Psoas muscle (tissue), 7 donors: ENCODE measurements at regions not wholly inside any gene's neighbourhood (a gene's known extent, or its start where the extent isn't known, plus 50 kb on each side); places are given as distances from the start of the nearest gene placed in this dataset.

ENCODE experiments used
- ATAC-seq, 4 donors: fragments of 200-7000 bp; cut with Tn5 transposase; one replicate each; pipeline ENCODE4 v1.9.1; 2020; ENCODE audit warnings: moderate library complexity in 3 of 4, mild to moderate bottlenecking in 2 of 4
- DNase-seq, 2 donors: peaks; one replicate each; pipeline ENCODE4 v3.0.0-alpha.2; 2020
- H3K27ac ChIP-seq: fragments of 200-600 bp; one replicate; pipeline ENCODE4 v1.8.0; 2022
- H3K27me3 ChIP-seq, 3 donors: fragments of 200-600 bp in 1 of 3; one replicate each; pipeline versions ENCODE4 v1.6.1 to v1.8.0; 2013 to 2022; ENCODE audit warnings: low read length in 2 of 3, mild to moderate bottlenecking in 2 of 3, moderate library complexity in 1 of 3; ENCODE audit not compliant: insufficient read depth in 3 of 3
- H3K36me3 ChIP-seq, 2 donors: fragments of 200-600 bp in 1 of 2; one replicate each; pipeline versions ENCODE4 v1.6.1 to v1.8.0; 2013 to 2022; ENCODE audit warnings: low read depth in 1 of 2, mild to moderate bottlenecking in 1 of 2, moderate library complexity in 1 of 2; ENCODE audit not compliant: insufficient read depth in 1 of 2
- H3K4me1 ChIP-seq: fragments of 200-600 bp; one replicate; pipeline ENCODE4 v1.8.0; 2022
- H3K4me3 ChIP-seq: fragments of 200-600 bp; one replicate; pipeline ENCODE4 v1.8.0; 2022; ENCODE audit warnings: mild to moderate bottlenecking
- H3K9me3 ChIP-seq: fragments of 200-600 bp; one replicate; pipeline ENCODE4 v1.8.0; 2022
- WGBS, 3 donors: extraction: QIAGEN DNeasy Blood & Tissue Kit; methylation state at CpG; one replicate each; pipeline versions ENCODE4 v1.1.6 to v1.1.7; 2013; 5-methylcytosine and 5-hydroxymethylcytosine counted together
- intact Hi-C, 2 donors: fragments of 100-400 bp; cut with DNase I; formaldehyde crosslinking; loops; one replicate each; pipeline versions ENCODE4 v1.11.0 to v1.14.2; 2022
- TF ChIP-seq, protein P1 (sequence below): fragments of 200-600 bp; IDR thresholded peaks from one replicate; pipeline ENCODE4 v1.8.0; 2022; ENCODE audit warnings: antibody characterized with exemption
- donor health status: healthy with polysubstance abuse.
- donor health status: DM: no; HTN: no; CAD: no; lungs with moderate emphysema.
- donor health status: Bipolar disorder and iron deficiency.
- donor health status: healthy.
- donor health status: DM: yes; HTN: yes; CAD: no.
- donor health status: DM: no; HTN: no; CAD: no.
- donor health status: DM: yes; HTN: yes; CAD: no.

DNA sequence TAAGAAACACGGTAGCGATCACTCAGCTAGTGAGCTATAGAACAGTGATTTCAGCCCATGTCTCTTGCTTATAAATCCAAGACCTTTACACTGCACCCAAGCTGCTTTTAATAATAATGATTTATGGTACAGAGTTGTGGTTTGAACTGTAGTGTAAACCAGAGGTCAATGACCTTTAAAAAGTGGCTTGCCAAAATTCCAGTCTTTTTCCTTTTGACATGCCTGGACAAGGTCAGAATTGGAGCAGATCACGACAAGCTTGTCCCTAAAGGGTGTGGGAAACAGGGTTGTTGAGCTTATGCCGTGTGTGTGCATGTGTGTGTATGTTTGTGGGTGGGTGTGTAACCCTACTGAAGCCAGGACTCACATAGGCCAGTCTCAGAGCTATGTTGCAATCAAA is 225.3 kb upstream of the CLINT1 start:
- Histone ChIP-seq H3K9me3 (no peaks in the 10 kb centered on the region), H3K4me1 (no peaks in the 10 kb centered on the region), H3K27ac (no peak overlapping the region), H3K36me3 (no peaks in the 10 kb centered on the region), H3K27me3 (no peaks in the 10 kb centered on the region), H3K4me3 (no peak overlapping the region)
- no peak for ATAC-seq
- no peak for DNase-seq
- intact Hi-C loops = no loop called here
- TF ChIP-seq, protein P1, sequence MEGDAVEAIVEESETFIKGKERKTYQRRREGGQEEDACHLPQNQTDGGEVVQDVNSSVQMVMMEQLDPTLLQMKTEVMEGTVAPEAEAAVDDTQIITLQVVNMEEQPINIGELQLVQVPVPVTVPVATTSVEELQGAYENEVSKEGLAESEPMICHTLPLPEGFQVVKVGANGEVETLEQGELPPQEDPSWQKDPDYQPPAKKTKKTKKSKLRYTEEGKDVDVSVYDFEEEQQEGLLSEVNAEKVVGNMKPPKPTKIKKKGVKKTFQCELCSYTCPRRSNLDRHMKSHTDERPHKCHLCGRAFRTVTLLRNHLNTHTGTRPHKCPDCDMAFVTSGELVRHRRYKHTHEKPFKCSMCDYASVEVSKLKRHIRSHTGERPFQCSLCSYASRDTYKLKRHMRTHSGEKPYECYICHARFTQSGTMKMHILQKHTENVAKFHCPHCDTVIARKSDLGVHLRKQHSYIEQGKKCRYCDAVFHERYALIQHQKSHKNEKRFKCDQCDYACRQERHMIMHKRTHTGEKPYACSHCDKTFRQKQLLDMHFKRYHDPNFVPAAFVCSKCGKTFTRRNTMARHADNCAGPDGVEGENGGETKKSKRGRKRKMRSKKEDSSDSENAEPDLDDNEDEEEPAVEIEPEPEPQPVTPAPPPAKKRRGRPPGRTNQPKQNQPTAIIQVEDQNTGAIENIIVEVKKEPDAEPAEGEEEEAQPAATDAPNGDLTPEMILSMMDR = no peak
- WGBS, 3 donors = 34 to 38% (median 35%) methylated on average over 4 of the region's 4 CpGs

DNA sequence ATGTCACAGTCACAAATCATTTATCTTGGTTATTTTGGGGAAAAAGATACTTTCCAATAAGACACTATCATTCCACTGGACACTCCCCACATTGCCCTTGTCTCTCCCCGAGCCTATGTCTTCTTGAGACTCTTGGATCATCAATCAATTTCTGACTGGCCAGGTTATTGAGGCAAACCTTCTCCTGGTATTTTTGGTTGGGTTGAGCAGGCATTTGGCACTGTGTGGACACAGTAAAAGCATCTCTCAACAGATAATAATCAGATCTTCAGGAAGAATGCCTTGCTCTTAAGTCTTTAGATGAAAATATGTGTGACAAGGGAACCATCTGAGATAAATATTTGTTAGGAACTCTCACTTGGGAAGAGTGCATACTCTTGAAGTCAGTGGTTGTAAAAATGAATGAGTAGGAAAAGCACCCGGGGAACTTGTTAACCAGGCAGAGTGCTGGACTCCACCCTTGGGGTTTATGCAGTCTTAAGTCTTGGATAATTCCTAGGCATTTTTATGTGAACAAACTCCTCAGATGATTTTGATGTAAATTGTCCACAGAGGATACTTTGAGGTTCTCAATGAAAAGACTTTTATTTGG is 223.8 kb upstream of the CLINT1 start:
- Histone ChIP-seq H3K27me3 (no peaks in the 10 kb centered on the region), H3K9me3 (no peaks in the 10 kb centered on the region), H3K4me3 (no peak overlapping the region), H3K4me1 (no peaks in the 10 kb centered on the region), H3K36me3 (no peaks in the 10 kb centered on the region), H3K27ac (no peak overlapping the region)
- DNase-seq (no peak), ATAC-seq (no peak)
- intact Hi-C loops = no loop called here
- TF ChIP-seq, protein P1 = no peak
- WGBS, 3 donors = 72 to 76% (median 73%) methylated on average over 2 of the region's 2 CpGs

DNA sequence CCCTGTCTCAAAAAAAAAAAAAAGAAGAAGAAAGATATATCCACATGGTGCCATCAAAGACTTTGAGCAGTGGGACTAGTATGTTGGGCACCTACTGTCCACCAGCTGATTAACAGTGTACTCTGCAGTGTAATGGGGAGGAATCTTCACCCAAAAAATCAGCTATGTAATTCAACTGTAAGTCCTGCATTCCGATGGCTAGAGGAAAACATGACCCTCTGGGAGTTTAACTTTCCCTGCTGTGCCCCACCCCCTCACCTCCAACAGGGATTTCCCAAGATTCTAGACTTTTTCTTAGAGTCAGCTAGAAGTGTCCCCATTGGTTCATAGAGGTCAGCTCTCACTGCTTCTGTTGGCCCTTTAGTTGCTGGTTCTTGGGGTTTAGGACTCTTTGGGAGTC is 221.2 kb upstream of the CLINT1 start:
- TF ChIP-seq, protein P1 = no peak
- Histone ChIP-seq H3K4me1 (no peaks in the 10 kb centered on the region), H3K27ac (no peak overlapping the region), H3K27me3 (no peaks in the 10 kb centered on the region), H3K36me3 (no peaks in the 10 kb centered on the region), H3K9me3 (no peaks in the 10 kb centered on the region), H3K4me3 (no peak overlapping the region)
- DNase-seq = no peak
- no peak for ATAC-seq
- 38 to 50% (median 45%) methylated on average over 1 of the region's 1 CpG for WGBS, 3 donors
- intact Hi-C loops = no loop called here

DNA sequence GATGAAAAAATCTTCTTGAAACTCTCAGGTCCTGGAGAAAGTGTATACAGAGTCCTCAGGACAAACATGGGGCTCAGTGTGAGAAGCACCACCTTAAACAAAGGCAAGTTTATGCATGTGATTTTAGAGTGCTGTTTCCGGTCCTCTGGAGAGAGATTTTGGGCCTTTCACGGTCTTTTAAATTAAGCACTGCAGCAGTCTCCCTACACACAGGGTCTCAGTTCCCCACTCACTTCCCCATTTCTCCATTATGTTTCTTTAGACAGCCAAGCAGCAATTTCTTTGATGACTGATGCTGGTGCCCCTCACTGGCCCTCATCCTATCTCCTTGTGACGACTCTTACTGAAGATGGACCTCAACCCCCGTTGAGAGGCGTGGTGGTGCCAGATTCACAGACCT is 220.2 kb upstream of the CLINT1 start:
- WGBS, 3 donors = 66 to 72% (median 67%) methylated on average over 5 of the region's 5 CpGs
- ATAC-seq = no peak
- Histone ChIP-seq H3K9me3 (no peaks in the 10 kb centered on the region), H3K27me3 (no peaks in the 10 kb centered on the region), H3K4me3 (no peak overlapping the region), H3K27ac (no peak overlapping the region), H3K36me3 (no peaks in the 10 kb centered on the region), H3K4me1 (no peaks in the 10 kb centered on the region)
- TF ChIP-seq, protein P1 = no peak
- DNase-seq = no peak
- intact Hi-C loops = loop anchor here (5.0 to 10.0 kb wide), 3 partner anchors 68 to 1056 kb away; no protein-coding TSS in a partner anchor
